ENCODE measurements at regions not wholly inside any gene's neighbourhood (a gene's known extent, or its start where the extent isn't known, plus 50 kb on each side); places are given as distances from the start of the nearest gene placed in this dataset.

- SMC1A ChIA-PET (ENCODE audit: uncharacterized antibody, unreplicated experiment), result interaction anchor here (1.0 kb wide), 1 partner anchor 16 kb away, joined by 3 read pairs; no protein-coding TSS in a partner anchor
- no peak overlapping the region for H3K4me3 ChIP-seq
- H3K36me3 ChIP-seq (ENCODE audit: control insufficient read depth in 2 of 2, insufficient read depth in 2 of 2, low read length in 1 of 2), result no peaks in the 10 kb centered on the region
- H3K4me1 ChIP-seq (ENCODE audit: control insufficient read depth, insufficient read depth, low read length), result no peaks in the 10 kb centered on the region
- no peak for ATAC-seq
- H3K79me2 ChIP-seq (ENCODE audit: control insufficient read depth, insufficient read depth, low read length), result no peaks in the 10 kb centered on the region
- POLR2A ChIA-PET, result no interaction called here
- no peak for DNase-seq (ENCODE audit: low read depth, low spot score)
- RAD21 ChIA-PET (ENCODE audit: unreplicated experiment), result interaction anchor here (0.7 kb wide), 1 partner anchor 743 kb away, joined by 5 read pairs; no protein-coding TSS in a partner anchor
- H4K20me1 ChIP-seq (ENCODE audit: control insufficient read depth, insufficient read depth), result no peaks in the 10 kb centered on the region
- no peak overlapping the region for H2AFZ ChIP-seq (ENCODE audit: control insufficient read depth, low read depth, low read length)
- WGBS (ENCODE audit: insufficient coverage, insufficient replicate concordance, low lambda C conversion rate, missing lambda C conversion rate), result 0% methylated on average over 1 of the region's 1 CpG
- no peak overlapping the region for H3K9ac ChIP-seq (ENCODE audit: control insufficient read depth, insufficient read depth, low read length)
- H3K4me2 ChIP-seq (ENCODE audit: control insufficient read depth, insufficient read depth), result no peak overlapping the region
- CTCF ChIA-PET, result interaction anchor here (0.6 kb wide), 1 partner anchor 1662 kb away, joined by 4 read pairs; no protein-coding TSS in a partner anchor
- no peak for FAIRE-seq
- no TSS peak for BruUV-seq (replicated peaks)
- H3K27ac ChIP-seq (ENCODE audit: control insufficient read depth, insufficient read depth), result no peak overlapping the region
- in situ Hi-C loops (cut with MboI) (no loop called here), intact Hi-C loops (cut with micrococcal nuclease; ENCODE audit: unreplicated experiment) (no loop called here)
- no peaks in the 10 kb centered on the region; the same call in 2 of the 3 replicates for H3K9me3 ChIP-seq (replicated peaks; ENCODE audit: control insufficient read depth, insufficient read depth, low read length)
- no peaks in the 10 kb centered on the region for H3K27me3 ChIP-seq (replicated peaks in 1 of 2; ENCODE audit: control insufficient read depth in 2 of 2, insufficient read depth in 2 of 2, low read length in 1 of 2)
- TF ChIP-seq ZBTB11 (CRISPR knock-in tag; IDR thresholded peaks at IDR 0.05) (no peak), STAT1 (conservative IDR thresholded peaks at IDR 0.05) (no peak), ETV6 (conservative IDR thresholded peaks at IDR 0.05 in 1 of 2, IDR thresholded peaks at IDR 0.05 in 1 of 2; ENCODE audit: borderline replicate concordance in 1 of 2, low read depth in 1 of 2) (no peak), NFYB (IDR thresholded peaks at IDR 0.05; ENCODE audit: insufficient read depth, low read depth, low read length) (no peak), BACH1 (IDR thresholded peaks at IDR 0.05; ENCODE audit: borderline replicate concordance) (no peak), TBL1XR1 (IDR thresholded peaks at IDR 0.05; ENCODE audit: low read depth, low read length) (no peak), IKZF2 (IDR thresholded peaks at IDR 0.05) (no peak), ZNF207 (IDR thresholded peaks at IDR 0.05; ENCODE audit: borderline replicate concordance) (no peak), RFX5 (IDR thresholded peaks at IDR 0.05; ENCODE audit: low read depth, low read length) (no peak), IRF4 (IDR thresholded peaks at IDR 0.05; ENCODE audit: low read depth, low read length) (no peak)
- TF ChIP-seq, protein P1, sequence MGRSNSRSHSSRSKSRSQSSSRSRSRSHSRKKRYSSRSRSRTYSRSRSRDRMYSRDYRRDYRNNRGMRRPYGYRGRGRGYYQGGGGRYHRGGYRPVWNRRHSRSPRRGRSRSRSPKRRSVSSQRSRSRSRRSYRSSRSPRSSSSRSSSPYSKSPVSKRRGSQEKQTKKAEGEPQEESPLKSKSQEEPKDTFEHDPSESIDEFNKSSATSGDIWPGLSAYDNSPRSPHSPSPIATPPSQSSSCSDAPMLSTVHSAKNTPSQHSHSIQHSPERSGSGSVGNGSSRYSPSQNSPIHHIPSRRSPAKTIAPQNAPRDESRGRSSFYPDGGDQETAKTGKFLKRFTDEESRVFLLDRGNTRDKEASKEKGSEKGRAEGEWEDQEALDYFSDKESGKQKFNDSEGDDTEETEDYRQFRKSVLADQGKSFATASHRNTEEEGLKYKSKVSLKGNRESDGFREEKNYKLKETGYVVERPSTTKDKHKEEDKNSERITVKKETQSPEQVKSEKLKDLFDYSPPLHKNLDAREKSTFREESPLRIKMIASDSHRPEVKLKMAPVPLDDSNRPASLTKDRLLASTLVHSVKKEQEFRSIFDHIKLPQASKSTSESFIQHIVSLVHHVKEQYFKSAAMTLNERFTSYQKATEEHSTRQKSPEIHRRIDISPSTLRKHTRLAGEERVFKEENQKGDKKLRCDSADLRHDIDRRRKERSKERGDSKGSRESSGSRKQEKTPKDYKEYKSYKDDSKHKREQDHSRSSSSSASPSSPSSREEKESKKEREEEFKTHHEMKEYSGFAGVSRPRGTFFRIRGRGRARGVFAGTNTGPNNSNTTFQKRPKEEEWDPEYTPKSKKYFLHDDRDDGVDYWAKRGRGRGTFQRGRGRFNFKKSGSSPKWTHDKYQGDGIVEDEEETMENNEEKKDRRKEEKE (IDR thresholded peaks at IDR 0.05), result no peak
- TF ChIP-seq, protein P2, sequence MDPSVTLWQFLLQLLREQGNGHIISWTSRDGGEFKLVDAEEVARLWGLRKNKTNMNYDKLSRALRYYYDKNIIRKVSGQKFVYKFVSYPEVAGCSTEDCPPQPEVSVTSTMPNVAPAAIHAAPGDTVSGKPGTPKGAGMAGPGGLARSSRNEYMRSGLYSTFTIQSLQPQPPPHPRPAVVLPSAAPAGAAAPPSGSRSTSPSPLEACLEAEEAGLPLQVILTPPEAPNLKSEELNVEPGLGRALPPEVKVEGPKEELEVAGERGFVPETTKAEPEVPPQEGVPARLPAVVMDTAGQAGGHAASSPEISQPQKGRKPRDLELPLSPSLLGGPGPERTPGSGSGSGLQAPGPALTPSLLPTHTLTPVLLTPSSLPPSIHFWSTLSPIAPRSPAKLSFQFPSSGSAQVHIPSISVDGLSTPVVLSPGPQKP (IDR thresholded peaks at IDR 0.05; ENCODE audit: low read depth, low read length), result no peak
- TF ChIP-seq, protein P3, sequence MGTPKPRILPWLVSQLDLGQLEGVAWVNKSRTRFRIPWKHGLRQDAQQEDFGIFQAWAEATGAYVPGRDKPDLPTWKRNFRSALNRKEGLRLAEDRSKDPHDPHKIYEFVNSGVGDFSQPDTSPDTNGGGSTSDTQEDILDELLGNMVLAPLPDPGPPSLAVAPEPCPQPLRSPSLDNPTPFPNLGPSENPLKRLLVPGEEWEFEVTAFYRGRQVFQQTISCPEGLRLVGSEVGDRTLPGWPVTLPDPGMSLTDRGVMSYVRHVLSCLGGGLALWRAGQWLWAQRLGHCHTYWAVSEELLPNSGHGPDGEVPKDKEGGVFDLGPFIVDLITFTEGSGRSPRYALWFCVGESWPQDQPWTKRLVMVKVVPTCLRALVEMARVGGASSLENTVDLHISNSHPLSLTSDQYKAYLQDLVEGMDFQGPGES (IDR thresholded peaks at IDR 0.05), result no peak
- TF ChIP-seq, protein P4, sequence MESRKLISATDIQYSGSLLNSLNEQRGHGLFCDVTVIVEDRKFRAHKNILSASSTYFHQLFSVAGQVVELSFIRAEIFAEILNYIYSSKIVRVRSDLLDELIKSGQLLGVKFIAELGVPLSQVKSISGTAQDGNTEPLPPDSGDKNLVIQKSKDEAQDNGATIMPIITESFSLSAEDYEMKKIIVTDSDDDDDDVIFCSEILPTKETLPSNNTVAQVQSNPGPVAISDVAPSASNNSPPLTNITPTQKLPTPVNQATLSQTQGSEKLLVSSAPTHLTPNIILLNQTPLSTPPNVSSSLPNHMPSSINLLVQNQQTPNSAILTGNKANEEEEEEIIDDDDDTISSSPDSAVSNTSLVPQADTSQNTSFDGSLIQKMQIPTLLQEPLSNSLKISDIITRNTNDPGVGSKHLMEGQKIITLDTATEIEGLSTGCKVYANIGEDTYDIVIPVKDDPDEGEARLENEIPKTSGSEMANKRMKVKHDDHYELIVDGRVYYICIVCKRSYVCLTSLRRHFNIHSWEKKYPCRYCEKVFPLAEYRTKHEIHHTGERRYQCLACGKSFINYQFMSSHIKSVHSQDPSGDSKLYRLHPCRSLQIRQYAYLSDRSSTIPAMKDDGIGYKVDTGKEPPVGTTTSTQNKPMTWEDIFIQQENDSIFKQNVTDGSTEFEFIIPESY (IDR thresholded peaks at IDR 0.05), result no peak
Measured at GRCh38 chr15:47529241-47529640, 188.1 kb upstream of the SEMA6D start.

Data from GM12878 (cell line).